ENCODE measurements at regions not wholly inside any gene's neighbourhood (a gene's known extent, or its start where the extent isn't known, plus 50 kb on each side); places are given as distances from the start of the nearest gene placed in this dataset.
"Not testable (repeated sequence)": the region's sequence is repeated elsewhere in the genome, so short reads cannot be mapped to it uniquely, and the experiment has no call there.

GRCh38 chr16:86948046-86948445 lies 369.1 kb downstream of the C16orf95 start:
- no peak for DNase-seq (ENCODE audit: extremely low read depth, low read depth, low spot score)

- no peak for DNase-seq (ENCODE audit: extremely low read depth, low read depth, low spot score)
Observed at GRCh38 chr16:86949116-86949515, 368.1 kb downstream of the C16orf95 start.

GRCh38 chr16:86949630-86950029 lies 367.6 kb downstream of the C16orf95 start:
- DNase-seq (ENCODE audit: extremely low read depth, low read depth, low spot score): no peak

GRCh38 chr16:86951041-86951822 lies 366.0 kb downstream of the C16orf95 start:
- no peak for DNase-seq (ENCODE audit: extremely low read depth, low read depth, low spot score)

GRCh38 chr16:86951831-86952598 lies 365.2 kb downstream of the C16orf95 start:
- DNase-seq (ENCODE audit: extremely low read depth, low read depth, low spot score): peak; percentile 27

- DNase-seq (ENCODE audit: extremely low read depth, low read depth, low spot score): no peak
Observed at GRCh38 chr16:86952769-86953168, 364.4 kb downstream of the C16orf95 start.

- DNase-seq (ENCODE audit: extremely low read depth, low read depth, low spot score): no peak
Observed at GRCh38 chr16:86953631-86954391, 363.4 kb downstream of the C16orf95 start.

GRCh38 chr16:86955136-86955855 lies 361.9 kb downstream of the C16orf95 start:
- DNase-seq (ENCODE audit: extremely low read depth, low read depth, low spot score): no peak

- no peak for DNase-seq (ENCODE audit: extremely low read depth, low read depth, low spot score)
Observed at GRCh38 chr16:86956437-86956836, 360.8 kb downstream of the C16orf95 start.

- DNase-seq (ENCODE audit: extremely low read depth, low read depth, low spot score): not testable (repeated sequence)
Observed at GRCh38 chr16:86957662-86958198, 359.5 kb downstream of the C16orf95 start.

- DNase-seq (ENCODE audit: extremely low read depth, low read depth, low spot score): no peak
Observed at GRCh38 chr16:86958423-86958822, 358.8 kb downstream of the C16orf95 start.

GRCh38 chr16:86959091-86959651 lies 358.0 kb downstream of the C16orf95 start:
- DNase-seq (ENCODE audit: extremely low read depth, low read depth, low spot score): no peak

GRCh38 chr16:86959729-86960128 lies 357.5 kb downstream of the C16orf95 start:
- DNase-seq (ENCODE audit: extremely low read depth, low read depth, low spot score): no peak

- DNase-seq (ENCODE audit: extremely low read depth, low read depth, low spot score): no peak
Observed at GRCh38 chr16:86960266-86960665, 356.9 kb downstream of the C16orf95 start.

- no peak for DNase-seq (ENCODE audit: extremely low read depth, low read depth, low spot score)
Observed at GRCh38 chr16:86961171-86961601, 356.0 kb downstream of the C16orf95 start.

GRCh38 chr16:86962259-86962658 lies 354.9 kb downstream of the C16orf95 start:
- no peak for DNase-seq (ENCODE audit: extremely low read depth, low read depth, low spot score)

GRCh38 chr16:86962913-86963312 lies 354.3 kb downstream of the C16orf95 start:
- no peak for DNase-seq (ENCODE audit: extremely low read depth, low read depth, low spot score)

GRCh38 chr16:86963600-86964575 lies 353.3 kb downstream of the C16orf95 start:
- no peak for DNase-seq (ENCODE audit: extremely low read depth, low read depth, low spot score)

GRCh38 chr16:86964796-86965241 lies 352.4 kb downstream of the C16orf95 start:
- DNase-seq (ENCODE audit: extremely low read depth, low read depth, low spot score): no peak
